ENCODE measurements at regions not wholly inside any gene's neighbourhood (a gene's known extent, or its start where the extent isn't known, plus 50 kb on each side); places are given as distances from the start of the nearest gene placed in this dataset.

GRCh38 chr10:121071901-121072300 is 220.7 kb downstream of the WDR11 start:
- H3K27ac Mint-ChIP-seq = peak overlapping the region in 2 of 3 experiments; percentile 61 to 63
- peaks cover 6% of the 10 kb centered on the region for H3K9me3 Mint-ChIP-seq
- peaks cover 3% of the 10 kb centered on the region for H3K36me3 Mint-ChIP-seq (ENCODE audit: low read depth)
- H3K4me1 Mint-ChIP-seq = peaks cover 19% of the 10 kb centered on the region
- no peak for TF ChIP-seq CTCF (IDR thresholded peaks at IDR 0.05; ENCODE audit: unreplicated experiment in 3 of 3)
- peaks cover 12% of the 10 kb centered on the region for H3K27me3 Mint-ChIP-seq (ENCODE audit: low read depth)
- no peak overlapping the region for H3K4me3 Mint-ChIP-seq

GRCh38 chr10:121073728-121074127 is 222.6 kb downstream of the WDR11 start:
- H3K27me3 Mint-ChIP-seq (ENCODE audit: low read depth) = peaks cover 27% of the 10 kb centered on the region
- peaks cover 3% of the 10 kb centered on the region for H3K9me3 Mint-ChIP-seq
- peaks cover 37% of the 10 kb centered on the region for H3K4me1 Mint-ChIP-seq
- no peak for TF ChIP-seq CTCF (IDR thresholded peaks at IDR 0.05; ENCODE audit: unreplicated experiment in 3 of 3)
- H3K36me3 Mint-ChIP-seq (ENCODE audit: low read depth) = peaks cover 3% of the 10 kb centered on the region
- H3K27ac Mint-ChIP-seq = no peak overlapping the region
- H3K4me3 Mint-ChIP-seq = no peak overlapping the region

- no peak overlapping the region for H3K4me3 Mint-ChIP-seq
- TF ChIP-seq CTCF (IDR thresholded peaks at IDR 0.05; ENCODE audit: unreplicated experiment in 3 of 3) = no peak
- peaks cover 52% of the 10 kb centered on the region for H3K4me1 Mint-ChIP-seq
- peak overlapping the region in 2 of 3 experiments; percentile 9 to 52 for H3K27ac Mint-ChIP-seq
- no peaks in the 10 kb centered on the region for H3K36me3 Mint-ChIP-seq (ENCODE audit: low read depth)
- peaks cover 29% of the 10 kb centered on the region for H3K27me3 Mint-ChIP-seq (ENCODE audit: low read depth)
- H3K9me3 Mint-ChIP-seq = no peaks in the 10 kb centered on the region
Measured at GRCh38 chr10:121076776-121077715, 225.9 kb downstream of the WDR11 start.

GRCh38 chr10:121078036-121078435 is 226.9 kb downstream of the WDR11 start:
- peaks cover 47% of the 10 kb centered on the region for H3K4me1 Mint-ChIP-seq
- H3K27me3 Mint-ChIP-seq (ENCODE audit: low read depth) = peaks cover 33% of the 10 kb centered on the region

GRCh38 chr10:121078672-121079102 is 227.5 kb downstream of the WDR11 start:
- no peak overlapping the region for H3K4me3 Mint-ChIP-seq
- peaks cover 44% of the 10 kb centered on the region for H3K4me1 Mint-ChIP-seq
- no peak for TF ChIP-seq CTCF (IDR thresholded peaks at IDR 0.05; ENCODE audit: unreplicated experiment in 3 of 3)
- H3K9me3 Mint-ChIP-seq = no peaks in the 10 kb centered on the region
- peak overlapping the region in 2 of 3 experiments; percentile 9 to 15 for H3K27ac Mint-ChIP-seq
- H3K36me3 Mint-ChIP-seq (ENCODE audit: low read depth) = no peaks in the 10 kb centered on the region
- H3K27me3 Mint-ChIP-seq (ENCODE audit: low read depth) = peaks cover 39% of the 10 kb centered on the region

More at GRCh38 chr10:121078036-121078435, 226.9 kb downstream of the WDR11 start:
- Mint-ChIP-seq H3K4me3 (no peak overlapping the region), H3K36me3 (ENCODE audit: low read depth) (no peaks in the 10 kb centered on the region), H3K9me3 (no peaks in the 10 kb centered on the region), H3K27ac (peak overlapping the region in 2 of 3 experiments; percentile 9 to 15)
- no peak for TF ChIP-seq CTCF (IDR thresholded peaks at IDR 0.05; ENCODE audit: unreplicated experiment in 3 of 3)

All from nephron (organoid).